Erythroblast (primary cell): ENCODE measurements at regions not wholly inside any gene's neighbourhood (a gene's known extent, or its start where the extent isn't known, plus 50 kb on each side); places are given as distances from the start of the nearest gene placed in this dataset.

Experiments used
- GATA1 ChIP-seq: IDR thresholded peaks from 2 replicates; pipeline ENCODE4 v1.6.1; 2011; ENCODE audit warnings: low read depth, mild to moderate bottlenecking, control low read depth, low read length, moderate library complexity
- POLR2A ChIP-seq: IDR thresholded peaks from 2 replicates; pipeline ENCODE4 v1.6.1; 2011; ENCODE audit warnings: mild to moderate bottlenecking, low read length

DNA sequence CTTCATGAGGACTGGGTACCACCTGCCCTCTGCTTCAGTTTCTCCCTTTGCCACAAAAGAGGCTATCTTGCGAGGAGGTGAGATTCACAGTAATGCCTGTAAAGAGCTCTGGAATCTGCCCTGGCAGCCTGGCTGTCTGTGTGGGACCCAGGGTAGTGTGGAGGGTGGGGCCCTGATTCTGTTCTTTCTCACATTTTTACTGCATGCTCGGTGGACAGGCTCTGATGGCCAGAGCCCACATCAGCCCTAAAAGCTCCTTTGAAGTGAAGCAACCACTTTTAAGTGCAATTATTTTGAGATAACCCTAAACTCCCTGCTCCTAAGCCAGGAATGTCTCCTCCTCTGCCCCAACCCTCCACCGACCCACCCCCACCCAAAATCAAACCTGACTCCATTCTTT is 92.1 kb upstream of the PODXL start:
- TF ChIP-seq POLR2A (no peak), GATA1 (no peak)
